Keratinocyte (primary cell): ENCODE measurements at regions not wholly inside any gene's neighbourhood (a gene's known extent, or its start where the extent isn't known, plus 50 kb on each side); places are given as distances from the start of the nearest gene placed in this dataset.
"Not testable (repeated sequence)": the region's sequence is repeated elsewhere in the genome, so short reads cannot be mapped to it uniquely, and the experiment has no call there.

ENCODE experiments used
- DNase-seq: peaks from one replicate; pipeline ENCODE4 v3.0.0-alpha.2; 2011; ENCODE audit warnings: low read depth, missing footprints, low spot score
- FAIRE-seq: peaks from 2 replicates; lab custom pipeline; 2011; peaks lifted over from hg19 to GRCh38; lab: Jason Lieb, UNC
- H2AFZ ChIP-seq: 2 replicates; pipeline ENCODE4 v1.6.0; 2012; ENCODE audit warnings: low read length, control low read depth, inconsistent platforms; ENCODE audit not compliant: control insufficient read depth
- H3K27ac ChIP-seq: 2 replicates; pipeline ENCODE4 v1.5.1; 2011; ENCODE audit warnings: low read length; ENCODE audit not compliant: control insufficient read depth, insufficient read depth
- H3K27me3 ChIP-seq: 3 replicates; pipeline ENCODE4 v1.6.0; 2011; ENCODE audit warnings: low read length; ENCODE audit not compliant: control insufficient read depth, insufficient read depth; ENCODE audit errors: extremely low read depth
- H3K36me3 ChIP-seq, 2 experiments: 2 replicates in 1 of 2; 3 replicates in 1 of 2; pipeline ENCODE4 v1.5.1; 2011; ENCODE audit warnings: low read length in 2 of 2, mild to moderate bottlenecking in 1 of 2; ENCODE audit not compliant: control insufficient read depth in 2 of 2, insufficient read depth in 2 of 2; ENCODE audit errors: extremely low read depth in 1 of 2
- H3K4me1 ChIP-seq: 3 replicates; pipeline ENCODE4 v1.5.1; 2011; ENCODE audit warnings: low read length; ENCODE audit not compliant: control insufficient read depth, insufficient read depth; ENCODE audit errors: extremely low read depth
- H3K4me2 ChIP-seq: 3 replicates; pipeline ENCODE4 v1.6.0; 2011; ENCODE audit warnings: low read depth, low read length; ENCODE audit not compliant: control insufficient read depth, insufficient read depth; ENCODE audit errors: extremely low read depth
- H3K4me3 ChIP-seq, 3 experiments: fragments of 200-600 bp in 1 of 3; sonication (generic) in 1 of 3; 2 replicates in 2 of 3; 3 replicates in 1 of 3; pipeline ENCODE4 v1.5.1; 2011 to 2016; ENCODE audit warnings: low read length in 3 of 3, mild to moderate bottlenecking in 3 of 3, control low read depth in 2 of 3, inconsistent platforms in 1 of 3, low read depth in 1 of 3, mixed read lengths in 1 of 3, mixed run types in 1 of 3, moderate library complexity in 1 of 3; ENCODE audit not compliant: control insufficient read depth in 2 of 3, insufficient read depth in 2 of 3; ENCODE audit errors: extremely low read depth in 1 of 3
- H3K79me2 ChIP-seq: 2 replicates; pipeline ENCODE4 v1.6.0; 2012; ENCODE audit warnings: low read length; ENCODE audit not compliant: control insufficient read depth, insufficient read depth
- H3K9ac ChIP-seq: 3 replicates; pipeline ENCODE4 v1.6.0; 2011; ENCODE audit warnings: low read length; ENCODE audit not compliant: control insufficient read depth, insufficient read depth; ENCODE audit errors: extremely low read depth
- H3K9me1 ChIP-seq: 3 replicates; pipeline ENCODE4 v1.6.0; 2011; ENCODE audit warnings: low read length; ENCODE audit not compliant: control insufficient read depth, insufficient read depth; ENCODE audit errors: extremely low read depth
- H3K9me3 ChIP-seq: 2 replicates; pipeline ENCODE4 v1.5.1; 2012; ENCODE audit warnings: low read depth, low read length; ENCODE audit not compliant: control insufficient read depth
- H4K20me1 ChIP-seq: 3 replicates; pipeline ENCODE4 v1.6.0; 2011; ENCODE audit warnings: low read length; ENCODE audit not compliant: control insufficient read depth, insufficient read depth; ENCODE audit errors: extremely low read depth
- CTCF ChIP-seq, 3 experiments: IDR thresholded peaks in 1 of 3; conservative IDR thresholded peaks in 1 of 3; optimal IDR thresholded peaks in 1 of 3; 2 replicates in 2 of 3; 3 replicates in 1 of 3; pipeline versions ENCODE3 to v1.5.1; 2011; ENCODE audit warnings: low read length in 3 of 3, mild to moderate bottlenecking in 3 of 3, moderate library complexity in 2 of 3, control low read depth in 1 of 3, inconsistent platforms in 1 of 3; ENCODE audit not compliant: insufficient read depth in 2 of 3; ENCODE audit errors: extremely low read depth in 1 of 3
- EZH2 ChIP-seq: IDR thresholded peaks from one replicate; pipeline ENCODE4 v1.6.1; 2012; ENCODE audit warnings: inconsistent platforms, mild to moderate bottlenecking, low read length, moderate library complexity
- dilution Hi-C: fragments of 300-500 bp; cut with MboI; formaldehyde crosslinking; loops from one replicate; pipeline ENCODE4 v1.7.0; 2020; ENCODE audit warnings: low sequenced_read_pairs; ENCODE audit not compliant: extremely low pct_ligation_motif_present

DNA sequence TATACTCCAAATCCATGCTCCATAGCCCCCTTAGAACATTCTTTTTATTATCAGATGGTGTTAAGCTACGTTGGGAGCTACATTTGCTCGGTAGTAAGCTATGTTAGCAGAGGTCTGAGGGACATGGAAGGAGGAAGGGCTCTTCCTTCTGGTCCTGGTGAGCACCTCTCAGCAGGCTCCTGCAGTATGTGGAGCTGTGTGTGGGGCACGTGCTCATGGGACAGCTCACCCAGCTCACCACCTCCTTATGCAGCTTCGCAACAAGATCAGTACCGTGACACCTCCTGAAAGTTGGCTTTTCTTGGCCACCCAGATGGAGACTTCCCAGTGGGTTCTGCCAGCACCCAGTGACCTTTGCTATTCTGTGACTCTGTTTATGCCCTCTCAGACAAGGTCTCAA, 400.5 kb upstream of the SLC10A2 start:
- no peak for TF ChIP-seq EZH2
- no peak for TF ChIP-seq CTCF (optimal IDR thresholded peaks at IDR 0.05 in 1 of 3, IDR thresholded peaks at IDR 0.05 in 1 of 3, conservative IDR thresholded peaks at IDR 0.05 in 1 of 3; ENCODE audit: extremely low read depth in 1 of 3, insufficient read depth in 2 of 3, low read length in 3 of 3)

DNA sequence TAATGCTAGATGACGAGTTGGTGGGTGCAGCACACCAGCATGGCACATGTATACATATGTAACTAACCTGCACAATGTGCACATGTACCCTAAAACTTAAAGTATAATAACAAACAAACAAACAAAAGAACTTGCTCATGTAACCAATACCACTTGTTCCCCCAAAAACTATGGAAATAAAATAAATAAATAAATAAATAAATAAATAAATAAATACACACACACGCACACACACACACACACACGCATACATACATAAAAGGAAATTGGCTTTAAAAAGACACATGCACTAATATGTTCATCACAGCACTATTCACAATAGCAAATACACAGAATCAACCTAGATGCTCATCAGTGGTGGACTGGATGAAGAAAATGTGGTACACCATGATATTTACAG, 394.0 kb upstream of the SLC10A2 start:
- H3K9me1 ChIP-seq, DNase-seq, FAIRE-seq, H4K20me1 ChIP-seq, H2AFZ ChIP-seq, H3K36me3 ChIP-seq, H3K4me3 ChIP-seq, H3K27ac ChIP-seq, H3K9ac ChIP-seq, H3K79me2 ChIP-seq, H3K4me1 ChIP-seq, H3K27me3 ChIP-seq, H3K9me3 ChIP-seq, H3K4me2 ChIP-seq, dilution Hi-C loops: not testable (repeated sequence)

More for the DNA sequence above, 400.5 kb upstream of the SLC10A2 start:
- no peak overlapping the region for H3K9ac ChIP-seq
- H3K4me2 ChIP-seq = no peak overlapping the region
- no peaks in the 10 kb centered on the region for H4K20me1 ChIP-seq
- H3K27ac ChIP-seq = no peak overlapping the region
- H3K4me3 ChIP-seq = no peak overlapping the region
- H3K79me2 ChIP-seq = no peaks in the 10 kb centered on the region
- FAIRE-seq = no peak
- no peaks in the 10 kb centered on the region for H3K36me3 ChIP-seq
- no peaks in the 10 kb centered on the region for H3K27me3 ChIP-seq
- H3K9me3 ChIP-seq = no peaks in the 10 kb centered on the region
- H3K4me1 ChIP-seq = no peaks in the 10 kb centered on the region
- DNase-seq = no peak
- H2AFZ ChIP-seq = no peak overlapping the region
- no peaks in the 10 kb centered on the region for H3K9me1 ChIP-seq
- dilution Hi-C loops = no loop called here

- H3K9ac ChIP-seq, H3K4me2 ChIP-seq, H4K20me1 ChIP-seq, H3K36me3 ChIP-seq, H3K27me3 ChIP-seq, H3K9me3 ChIP-seq, dilution Hi-C loops, H3K9me1 ChIP-seq, H3K27ac ChIP-seq, DNase-seq, H3K4me1 ChIP-seq, H2AFZ ChIP-seq, H3K79me2 ChIP-seq, H3K4me3 ChIP-seq, FAIRE-seq: not testable (repeated sequence)
Measured at GRCh38 chr13:103457050-103457449, 390.8 kb upstream of the SLC10A2 start.
